Activated gamma-delta T cell (primary cell): ENCODE measurements at regions not wholly inside any gene's neighbourhood (a gene's known extent, or its start where the extent isn't known, plus 50 kb on each side); places are given as distances from the start of the nearest gene placed in this dataset.
"Not testable (repeated sequence)": the region's sequence is repeated elsewhere in the genome, so short reads cannot be mapped to it uniquely, and the experiment has no call there.

ENCODE experiments used
- DNase-seq: peaks from one replicate; lab custom pipeline; 2025; lab: John Stamatoyannopoulos, UW

DNA sequence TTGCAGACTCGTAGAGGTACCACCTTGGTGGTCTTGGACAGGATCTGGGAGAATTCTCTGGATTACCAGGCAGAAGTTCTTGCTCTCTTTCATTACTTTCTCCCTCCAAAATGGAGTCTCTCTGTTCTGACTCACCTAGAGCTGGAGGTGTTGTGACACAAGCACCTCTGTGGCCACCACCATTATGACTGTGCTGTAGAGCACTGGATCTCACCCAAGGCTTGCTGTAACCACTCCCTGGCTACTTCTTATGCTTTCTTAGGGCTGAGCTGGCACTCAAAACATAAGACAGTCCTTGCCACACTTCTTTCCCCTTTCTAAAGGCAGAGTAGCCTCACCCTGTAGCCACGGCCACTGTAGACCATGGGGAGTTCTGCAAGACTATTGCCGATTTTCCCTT lies 296.6 kb upstream of the DIPK2B start:
- DNase-seq = no peak

DNA sequence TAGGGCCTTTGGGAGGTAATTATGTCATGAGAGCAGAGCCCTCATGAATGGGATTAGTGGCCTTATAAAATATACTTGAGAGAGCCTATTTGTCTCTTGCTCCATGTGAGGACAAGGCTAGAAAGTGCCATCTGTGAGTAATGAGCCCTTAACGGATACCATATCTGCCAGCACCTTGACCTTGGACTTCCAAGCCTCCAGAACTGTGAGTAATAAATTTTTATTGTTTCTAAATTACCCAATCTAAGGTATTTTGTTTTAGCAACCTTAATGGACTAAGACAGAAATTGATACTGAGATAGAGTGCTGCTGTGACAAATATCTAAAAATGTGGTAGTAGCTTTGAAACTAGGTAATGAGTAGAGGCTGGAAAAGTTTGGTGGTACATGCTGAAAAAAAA lies 285.0 kb upstream of the DIPK2B start:
- DNase-seq = no peak

DNA sequence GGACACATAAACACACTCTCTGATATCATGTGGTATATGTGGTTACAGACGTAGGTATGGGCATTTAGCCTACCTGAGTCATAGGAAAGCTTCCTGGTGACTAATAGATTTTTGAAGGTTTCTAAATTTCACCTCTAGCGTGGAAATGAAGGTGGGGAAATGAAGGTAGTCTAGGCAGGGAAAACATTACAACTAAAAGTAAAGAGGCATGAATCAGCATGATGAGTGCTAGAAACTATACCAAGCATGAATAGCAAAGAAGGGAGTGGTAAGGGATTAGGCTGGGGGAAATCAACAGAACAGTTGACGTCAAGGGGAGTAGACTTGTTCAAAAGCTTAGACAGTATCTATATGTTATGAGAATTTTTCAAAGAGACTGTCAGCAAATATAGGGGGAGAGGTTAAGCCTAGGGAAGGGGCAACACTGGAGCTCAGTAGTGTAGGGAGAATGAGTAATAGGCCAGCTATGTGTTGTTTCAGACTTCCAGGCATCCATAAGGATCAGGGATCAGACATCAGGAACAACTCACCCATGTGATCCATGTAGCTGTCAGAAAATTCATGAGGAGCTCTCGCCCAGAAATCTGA lies 279.3 kb upstream of the DIPK2B start:
- no peak for DNase-seq

DNA sequence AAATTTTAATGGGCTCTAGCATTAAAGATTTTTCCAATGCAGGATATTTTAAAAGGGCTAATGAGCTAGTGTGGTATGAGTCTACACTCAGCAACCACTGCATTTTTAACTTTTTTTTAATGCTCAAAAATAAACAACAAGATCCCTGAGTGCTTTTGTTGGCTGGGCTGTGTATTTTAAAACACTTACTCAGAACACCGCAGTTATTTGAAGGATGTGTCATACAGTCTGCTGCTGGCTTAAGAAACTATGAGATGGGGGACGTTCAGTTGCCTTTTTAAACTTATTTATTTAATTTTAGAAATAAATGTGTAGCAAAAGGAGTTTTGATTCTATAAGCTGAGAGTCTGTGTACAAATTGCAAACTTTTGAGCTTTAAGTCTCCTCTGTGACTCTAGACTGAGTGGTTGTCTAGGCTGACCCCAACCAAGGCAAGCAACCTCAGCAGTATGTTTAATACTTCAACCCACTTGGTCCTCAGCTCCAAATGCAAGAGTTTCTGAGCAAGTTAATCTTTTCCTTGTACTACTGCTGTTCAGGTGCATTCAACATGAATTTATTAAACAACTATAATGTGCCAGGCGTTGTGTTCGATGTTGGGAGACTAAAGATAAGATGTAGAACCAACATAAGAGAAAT lies 278.6 kb upstream of the DIPK2B start:
- DNase-seq = no peak

DNA sequence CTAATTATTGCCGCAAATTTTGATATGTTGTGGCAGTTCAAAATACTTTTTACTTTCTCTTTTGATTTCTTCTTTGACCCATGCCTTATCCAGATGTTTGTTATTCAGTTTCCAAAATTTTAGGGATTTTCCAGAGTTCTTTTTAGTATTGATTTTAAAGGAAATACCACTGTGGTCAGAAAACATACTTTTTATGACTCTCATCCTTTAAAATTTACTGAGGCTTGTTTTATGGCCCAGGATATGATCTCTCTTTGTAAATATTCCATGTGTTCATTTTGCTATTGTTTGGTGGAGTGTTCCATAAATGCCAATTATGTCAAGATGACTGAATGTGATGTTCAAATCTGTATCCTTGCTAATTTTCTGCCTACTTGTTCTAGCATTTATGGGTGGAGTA lies 272.3 kb upstream of the DIPK2B start:
- DNase-seq = no peak

DNA sequence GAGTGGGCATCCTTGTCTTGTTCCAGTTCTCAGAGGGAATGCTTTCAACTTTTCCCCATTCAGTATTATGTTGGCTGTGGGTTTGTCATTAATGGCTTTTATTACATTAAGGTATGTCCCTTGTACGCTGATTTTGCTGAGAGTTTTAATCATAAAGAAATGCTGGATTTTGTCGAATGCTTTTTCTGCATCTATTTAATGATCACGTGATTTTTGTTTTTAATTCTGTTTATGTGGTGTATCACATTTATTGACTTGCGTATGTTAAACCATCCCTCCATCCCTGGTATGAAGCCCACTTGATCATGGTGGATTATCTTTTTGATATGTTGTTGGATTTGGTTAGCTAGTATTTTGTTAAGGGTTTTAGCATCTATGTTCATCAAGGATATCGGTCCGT lies 266.9 kb upstream of the DIPK2B start:
- not testable (repeated sequence) for DNase-seq

DNA sequence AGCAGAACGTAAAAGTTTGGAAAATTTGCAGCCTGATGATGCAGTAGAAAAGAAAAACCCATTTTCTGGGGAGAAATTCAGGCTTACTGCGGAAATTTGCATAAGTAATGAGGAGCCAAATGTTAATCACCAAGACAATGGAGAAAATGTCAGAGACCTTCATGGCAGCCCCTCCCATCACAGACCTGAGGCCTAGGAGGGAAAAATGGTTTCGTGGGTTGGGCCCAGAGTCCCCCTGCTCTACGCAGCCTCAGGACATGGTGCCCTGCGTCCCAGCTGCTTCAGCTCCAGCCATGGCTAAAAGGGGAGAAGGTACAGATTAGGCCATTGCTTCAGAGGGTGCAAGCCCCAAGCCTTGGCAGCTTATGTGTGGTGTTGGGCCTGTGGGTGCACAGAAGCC lies 255.1 kb upstream of the DIPK2B start:
- not testable (repeated sequence) for DNase-seq

DNA sequence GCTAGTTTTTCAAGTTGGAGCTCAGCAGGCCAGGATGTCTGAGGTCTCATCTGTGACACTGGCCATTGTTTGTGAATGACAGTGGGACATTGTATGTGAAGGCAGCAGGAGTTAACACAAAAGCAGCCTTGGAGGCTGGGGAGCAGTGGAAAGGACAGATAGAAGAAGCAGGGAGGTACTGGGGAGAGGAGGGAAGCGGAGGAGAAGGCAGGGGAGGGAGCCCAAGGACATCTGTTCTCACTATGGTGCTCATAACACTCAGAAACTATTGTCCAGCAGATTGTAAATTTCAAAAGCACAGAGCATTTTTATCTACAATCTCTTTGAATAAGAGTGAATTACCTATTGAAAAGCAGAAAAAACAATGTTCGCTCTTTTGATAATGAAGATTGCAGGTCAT lies 253.6 kb upstream of the DIPK2B start:
- DNase-seq = no peak

DNA sequence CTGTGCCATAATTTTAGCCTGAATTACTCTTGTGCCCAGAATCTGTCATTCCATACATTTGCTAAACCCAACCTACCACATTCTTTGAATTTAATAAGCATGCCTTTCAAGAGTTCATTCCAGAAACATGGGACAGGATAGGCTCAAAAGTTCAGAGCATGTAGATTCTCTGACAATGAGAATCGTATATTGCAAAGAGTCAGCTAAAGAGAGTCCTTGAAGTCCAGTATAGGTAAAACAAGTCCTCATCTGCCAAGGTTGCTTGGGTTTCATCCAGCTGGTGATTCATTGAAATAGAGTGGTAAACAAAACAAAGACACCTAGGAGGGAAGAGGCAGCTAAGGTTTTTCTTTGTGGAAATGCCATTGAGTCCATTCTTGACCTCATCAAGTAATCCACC lies 249.3 kb upstream of the DIPK2B start:
- no peak for DNase-seq

DNA sequence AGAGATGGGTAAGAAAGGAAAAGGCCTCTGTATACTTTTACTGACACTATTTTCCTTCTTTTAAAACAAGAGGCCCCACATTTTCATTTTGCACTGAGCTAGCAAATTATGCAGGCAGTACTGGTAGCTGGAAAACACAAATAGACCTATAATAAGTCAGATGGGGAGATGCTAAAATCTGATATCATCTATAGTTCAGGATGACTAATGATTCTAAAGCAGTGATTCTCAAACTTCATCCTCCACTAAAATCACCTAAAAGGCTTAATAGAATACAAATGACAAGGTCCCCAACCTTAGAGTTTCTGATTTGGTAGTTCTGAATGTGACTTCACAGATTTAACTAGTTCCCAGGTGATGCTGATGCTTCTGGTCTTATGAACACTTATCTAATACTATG lies 247.3 kb upstream of the DIPK2B start:
- no peak for DNase-seq

DNA sequence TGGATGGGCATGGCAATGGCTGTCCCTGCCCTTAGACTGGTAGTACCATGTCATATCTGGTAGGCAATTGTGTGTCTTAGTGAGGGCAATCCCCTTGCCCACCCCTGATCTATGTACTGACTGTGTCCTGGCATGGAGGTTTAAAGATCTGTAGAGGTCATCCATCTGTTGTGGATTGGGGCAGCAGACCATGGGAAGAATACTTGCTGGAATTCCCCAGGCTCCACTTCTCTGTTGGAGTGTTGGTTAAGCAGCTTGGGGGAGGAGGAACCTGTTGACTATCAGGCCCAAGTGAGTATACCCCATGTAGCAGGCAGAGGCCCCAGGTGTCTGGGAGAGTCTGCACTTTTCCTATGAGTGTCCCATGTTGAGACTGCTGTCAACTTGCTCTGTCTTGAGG lies 246.7 kb upstream of the DIPK2B start:
- no peak for DNase-seq

DNA sequence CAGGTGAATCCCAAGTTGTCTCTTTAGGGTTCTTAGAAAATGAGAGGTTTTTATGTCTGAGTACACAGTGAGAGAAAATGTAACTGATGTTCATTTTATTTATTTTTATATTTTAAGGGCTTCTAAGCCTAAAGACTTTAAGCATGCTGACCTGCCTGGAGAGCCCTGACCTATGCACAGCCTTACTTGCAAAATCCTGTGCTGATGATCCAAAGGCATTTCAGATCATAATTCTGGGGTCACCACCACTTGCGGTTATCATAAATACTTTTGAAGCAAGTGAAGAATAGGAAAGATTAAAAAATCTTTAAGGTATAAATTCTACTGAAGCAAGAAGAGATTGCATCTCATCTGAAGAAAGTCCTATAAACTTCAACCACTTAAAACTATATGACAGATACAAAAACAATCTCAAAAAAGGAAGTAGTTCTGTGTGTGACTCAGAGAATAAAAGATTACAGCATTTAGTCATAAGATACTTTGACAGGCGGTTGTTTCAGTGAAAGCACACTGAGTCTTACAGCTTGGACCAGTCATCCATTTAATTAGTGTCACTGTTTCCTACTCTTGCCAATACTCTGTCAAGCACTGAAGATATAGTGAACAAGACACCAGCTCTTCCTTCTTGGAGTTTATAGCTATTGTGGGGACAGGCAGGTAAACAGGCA lies 245.2 kb upstream of the DIPK2B start:
- DNase-seq = no peak

DNA sequence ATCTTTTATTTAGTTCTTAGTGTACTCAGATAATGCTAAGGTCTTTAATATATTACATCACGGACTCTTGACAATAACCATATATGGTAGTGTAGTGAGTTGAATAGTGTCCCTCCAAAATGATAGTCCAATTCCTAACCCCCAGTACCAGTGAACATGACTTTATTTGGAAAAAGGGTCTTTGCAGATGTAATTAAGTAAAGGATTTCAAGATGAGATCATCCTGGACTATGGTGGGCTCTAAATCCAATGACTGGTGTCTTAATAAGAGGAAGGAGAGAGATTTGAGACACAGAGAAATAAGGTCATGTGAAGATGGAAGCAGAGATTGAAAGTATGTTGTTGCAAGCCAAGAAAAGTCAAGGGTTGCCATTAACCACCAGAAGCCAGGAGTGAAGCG lies 236.5 kb upstream of the DIPK2B start:
- DNase-seq = no peak

DNA sequence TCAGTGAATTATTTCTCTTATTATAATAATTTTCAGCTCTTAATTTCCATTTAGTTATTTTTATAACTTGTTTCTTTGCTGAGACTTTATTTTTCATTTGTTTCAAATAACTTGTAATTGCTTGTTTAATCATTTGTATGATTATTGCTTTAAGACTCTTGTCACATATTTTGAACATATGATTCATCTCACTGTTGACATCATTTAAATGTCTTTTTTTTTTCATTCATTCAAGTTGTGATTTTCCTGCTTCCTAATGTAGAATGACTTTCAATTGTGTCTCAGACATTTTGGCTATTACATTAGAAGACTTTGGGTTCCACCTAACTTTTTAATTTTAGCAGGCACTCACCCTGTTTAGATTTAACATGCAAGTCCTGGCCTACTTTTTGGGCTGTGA lies 234.8 kb upstream of the DIPK2B start:
- no peak for DNase-seq

DNA sequence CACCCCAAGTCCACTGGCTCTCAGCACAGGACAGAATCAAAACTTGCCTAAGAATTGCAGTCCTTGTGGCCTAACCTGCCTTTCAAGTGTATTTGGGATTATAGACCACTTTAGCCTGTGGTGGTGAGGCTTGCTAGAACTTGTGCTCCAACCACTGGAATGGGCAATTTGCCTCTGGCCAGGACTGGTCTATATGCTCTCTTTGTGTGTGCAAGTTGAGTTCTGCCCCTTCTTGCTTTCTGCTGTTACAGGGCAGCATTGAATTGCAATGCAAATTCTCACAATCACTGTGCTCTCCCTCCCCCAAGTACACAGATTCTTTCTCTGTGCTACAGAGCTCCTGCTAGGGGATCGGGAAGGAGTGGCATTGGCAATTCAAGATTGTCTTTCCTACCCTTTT lies 233.6 kb upstream of the DIPK2B start:
- DNase-seq = no peak

DNA sequence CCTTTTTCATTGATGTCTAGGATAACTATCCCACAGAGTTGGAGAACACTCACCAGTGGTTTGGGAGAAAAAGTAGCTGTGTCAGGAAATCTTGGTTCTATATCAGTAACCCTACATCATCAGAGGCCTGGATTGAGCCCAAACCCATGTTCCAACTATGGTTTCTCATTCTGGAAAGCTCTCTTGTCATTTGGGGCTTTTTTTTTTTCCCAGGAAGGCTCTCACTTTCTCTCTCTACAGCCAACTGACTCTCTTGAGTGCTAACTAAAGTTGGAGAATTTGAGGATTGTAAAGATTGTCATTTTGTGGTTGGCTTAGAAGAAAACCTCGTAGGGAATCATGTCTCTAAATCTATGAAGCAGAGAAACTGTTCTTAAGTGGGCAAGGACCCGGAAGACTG lies 228.2 kb upstream of the DIPK2B start:
- no peak for DNase-seq

DNA sequence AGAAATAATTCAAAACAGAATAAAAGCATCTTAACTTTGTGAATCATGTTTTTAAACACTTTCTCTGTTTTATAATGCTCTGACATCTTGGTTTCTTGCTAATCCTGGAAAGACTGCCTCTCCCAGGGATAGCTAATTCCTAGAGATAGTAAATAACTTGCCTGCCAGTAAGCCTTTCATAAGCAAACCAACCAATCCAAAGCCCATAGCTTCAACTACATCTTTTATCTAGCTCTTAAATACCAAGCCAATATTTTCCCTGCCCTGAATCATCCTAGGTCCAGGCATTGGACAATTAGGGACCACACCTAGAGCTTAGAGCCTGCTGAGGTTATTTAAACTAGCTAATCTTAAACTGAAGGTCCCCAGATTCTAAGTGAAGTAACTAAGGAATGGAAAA lies 223.7 kb upstream of the DIPK2B start:
- DNase-seq = no peak

DNA sequence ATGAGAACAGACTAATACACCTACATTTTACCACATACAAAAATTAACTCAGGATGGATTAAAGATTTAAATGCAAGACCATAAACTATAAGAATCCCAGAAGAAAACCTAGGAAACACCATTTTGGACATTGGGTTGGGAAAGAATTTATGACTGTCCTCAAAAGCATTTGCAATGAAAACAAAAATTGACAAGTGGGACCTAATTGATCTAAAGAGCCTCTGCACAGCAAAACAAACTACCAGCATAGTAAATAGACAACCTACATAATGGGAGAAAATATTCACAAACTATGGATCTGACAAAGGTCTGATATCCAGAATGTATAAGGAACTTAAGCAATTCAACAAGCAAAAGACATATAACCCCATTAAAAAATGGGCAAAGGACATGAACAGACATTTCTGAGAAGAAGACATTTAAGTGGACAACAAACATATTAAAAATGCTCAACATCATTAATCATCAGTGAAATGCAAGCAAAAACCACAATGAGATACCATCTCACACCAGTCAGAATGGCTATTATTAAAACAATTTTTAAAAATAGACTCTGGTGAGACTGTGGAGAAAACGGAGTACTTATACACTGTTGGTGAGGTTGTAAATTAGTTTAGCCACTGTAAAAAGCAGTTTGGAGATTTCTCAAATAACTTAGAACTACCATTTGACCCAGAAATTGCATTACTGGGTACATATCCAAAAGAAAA lies 221.7 kb upstream of the DIPK2B start:
- DNase-seq = no peak

DNA sequence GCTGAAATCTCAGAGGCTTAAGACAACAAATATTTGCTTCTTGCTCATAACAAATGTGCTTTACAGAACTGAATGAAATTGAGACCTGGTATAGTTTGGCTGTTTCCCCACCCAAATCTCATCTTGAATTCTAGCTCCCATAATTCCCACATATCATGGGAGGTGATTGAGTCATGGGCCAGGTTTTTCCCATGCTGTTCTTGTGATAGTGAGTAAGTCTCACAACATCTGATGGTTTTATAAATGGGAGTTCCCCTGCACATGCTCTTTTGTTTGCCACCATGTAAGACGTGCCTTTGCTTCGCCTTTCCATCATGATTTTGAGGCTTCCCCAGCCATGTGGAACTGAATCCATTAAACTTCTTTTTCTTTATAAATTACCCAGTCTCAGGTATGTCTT lies 221.1 kb upstream of the DIPK2B start:
- no peak for DNase-seq

DNA sequence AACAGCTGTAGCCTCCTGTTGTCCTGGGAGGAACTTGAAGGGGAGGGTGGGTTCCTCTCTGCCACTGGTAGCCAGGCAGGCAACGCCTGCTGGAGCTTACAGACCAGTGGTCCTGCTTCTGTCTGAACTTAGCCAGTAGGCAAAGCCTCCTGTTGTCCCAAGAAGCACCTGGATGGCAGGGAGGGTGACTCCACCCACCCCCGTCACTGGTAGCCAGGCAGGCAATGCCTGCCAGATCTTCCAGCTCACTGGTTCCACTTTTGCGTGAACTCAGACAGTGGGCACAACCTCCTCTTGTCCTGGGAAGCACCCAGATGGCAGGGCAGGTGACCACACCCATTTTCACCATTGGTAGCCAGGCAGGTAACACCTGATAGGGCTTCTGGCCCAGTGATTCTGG lies 203.5 kb upstream of the DIPK2B start:
- no peak for DNase-seq

DNA sequence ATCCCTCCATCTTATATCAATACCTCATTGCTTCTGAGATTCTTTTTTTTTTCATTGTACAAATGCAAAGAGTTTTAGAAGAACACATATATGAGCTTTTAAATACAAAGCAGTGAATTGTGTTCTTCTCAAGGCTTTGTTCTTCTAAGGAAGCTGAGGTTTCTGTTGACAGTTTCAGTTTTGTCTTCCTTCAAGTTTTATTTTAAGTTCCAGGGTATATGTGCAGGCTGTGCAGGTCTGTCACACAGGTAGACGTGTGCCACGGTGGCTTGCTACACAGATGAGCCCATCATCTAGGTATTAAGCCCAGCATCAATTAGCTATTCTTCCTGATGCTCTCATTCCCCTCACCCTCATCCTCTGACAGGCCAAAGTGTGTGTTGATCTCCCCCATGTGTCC lies 201.2 kb upstream of the DIPK2B start:
- DNase-seq = no peak

DNA sequence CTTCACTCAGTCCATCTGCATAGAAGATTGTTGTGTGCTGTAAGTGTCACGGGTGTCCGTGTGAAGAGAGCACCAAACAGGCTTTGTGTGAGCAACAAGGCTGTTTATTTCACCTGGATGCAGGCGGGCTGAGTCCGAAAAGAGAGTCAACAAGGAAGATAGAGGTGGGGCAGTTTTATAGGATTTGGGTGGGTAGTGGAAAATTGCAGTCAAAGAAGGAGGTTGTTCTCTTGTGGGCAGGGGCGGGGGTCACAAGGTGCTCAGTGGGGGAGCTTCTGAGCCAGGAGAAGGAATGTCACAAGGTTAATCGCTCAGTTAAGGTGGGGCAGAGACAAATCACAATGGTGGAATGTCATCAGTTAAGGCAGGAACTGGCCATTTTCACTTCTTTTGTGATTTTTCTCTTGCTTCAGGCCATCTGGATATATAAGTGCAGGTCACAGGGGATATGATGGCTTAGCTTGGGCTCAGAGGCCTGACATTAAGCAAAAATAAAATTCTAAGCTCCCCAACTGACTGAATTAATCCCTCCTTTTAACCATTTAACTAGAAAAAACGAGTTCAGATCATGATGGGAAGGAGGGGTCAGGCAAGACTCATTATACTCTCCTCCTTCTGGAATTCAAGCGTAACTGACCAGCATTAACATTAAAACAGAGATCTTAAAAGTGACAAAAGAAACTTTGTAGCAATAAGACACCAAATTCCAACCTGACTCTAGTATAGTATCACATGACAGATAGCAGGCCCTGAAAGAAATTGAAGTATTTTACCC lies 200.5 kb upstream of the DIPK2B start:
- not testable (repeated sequence) for DNase-seq
